Transverse colon (tissue), 4 donors: ENCODE measurements at regions not wholly inside any gene's neighbourhood (a gene's known extent, or its start where the extent isn't known, plus 50 kb on each side); places are given as distances from the start of the nearest gene placed in this dataset.

Experiments
- DNase-seq: peaks from one replicate; pipeline ENCODE4 v3.0.0-alpha.2; 2019
- H3K27ac ChIP-seq, 4 donors: fragments of 200-600 bp; sonication (generic); 2 replicates each; pipeline ENCODE4 v1.5.1; 2016 to 2018; ENCODE audit warnings: inconsistent platforms in 4 of 4
- H3K27me3 ChIP-seq: fragments of 200-600 bp; sonication (generic); 2 replicates; pipeline ENCODE4 v1.5.1; 2017; ENCODE audit warnings: inconsistent platforms
- H3K36me3 ChIP-seq, 4 donors: fragments of 200-600 bp; sonication (generic); 2 replicates each; pipeline ENCODE4 v1.5.1; 2017 to 2019; ENCODE audit warnings: inconsistent platforms in 4 of 4
- H3K4me1 ChIP-seq, 4 donors: fragments of 200-600 bp; sonication (generic); 2 replicates each; pipeline ENCODE4 v1.5.1; 2017 to 2020; ENCODE audit warnings: inconsistent platforms in 4 of 4
- H3K4me3 ChIP-seq, 4 donors: fragments of 200-600 bp; sonication (generic); 1 replicate in 1 of 4; 2 replicates in 3 of 4; pipeline versions ENCODE4 v1.5.1 to v1.6.1; 2017 to 2019; ENCODE audit warnings: inconsistent platforms in 4 of 4
- H3K9me3 ChIP-seq, 2 donors: fragments of 200-600 bp; sonication (generic); 2 replicates each; pipeline ENCODE4 v1.5.1; 2017 to 2019; ENCODE audit warnings: inconsistent platforms in 2 of 2
- EP300 ChIP-seq: sonication (generic); formaldehyde crosslinking; IDR thresholded peaks from one replicate; pipeline ENCODE4 v1.6.1; 2017; ENCODE audit warnings: antibody characterized with exemption, low read depth
- POLR2A ChIP-seq: fragments of 450-650 bp; IDR thresholded peaks from one replicate; pipeline ENCODE4 v1.6.1; 2016; ENCODE audit warnings: antibody characterized with exemption, mild to moderate bottlenecking, moderate library complexity
- POLR2AphosphoS5 ChIP-seq, 3 donors: sonication (generic); formaldehyde crosslinking; IDR thresholded peaks; one replicate each; pipeline ENCODE4 v1.6.1; 2016; ENCODE audit warnings: antibody characterized with exemption in 3 of 3
- WGBS, 2 donors: methylation state at CpG; one replicate each; pipeline ENCODE4 v1.1.5; 2018; ENCODE audit warnings: low coverage in 1 of 2; 5-methylcytosine and 5-hydroxymethylcytosine counted together
- in situ Hi-C, 4 donors: fragments of 200-750 bp; cut with MboI; loops; one replicate each; pipeline versions ENCODE4 v1.15.0 to v1.15.1; 2017; ENCODE audit warnings: low sequenced_read_pairs in 3 of 4, low pct_ligation_motif_present in 1 of 4, low pct_unique_long_range_greater_than_20kb in 1 of 4
- intact Hi-C: fragments of 100-400 bp; cut with DNase I; formaldehyde crosslinking; loops from one replicate; pipeline ENCODE4 v1.15.1; 2023; ENCODE audit warnings: low total_unique reads
- TF ChIP-seq, protein P1 (sequence below), 5 experiments: fragments of 200-600 bp in 3 of 5; fragments of 450-650 bp in 2 of 5; sonication (generic) in 3 of 5; IDR thresholded peaks; 1 replicate in 2 of 5; 2 replicates in 3 of 5; pipeline ENCODE4 v1.5.1; 2016 to 2017; ENCODE audit warnings: antibody characterized with exemption in 5 of 5, inconsistent platforms in 3 of 5, mild to moderate bottlenecking in 2 of 5, moderate library complexity in 1 of 5

GRCh38 chr3:148600902-148601765 is 96.6 kb upstream of the AGTR1 start:
- in situ Hi-C loops (no loop called here), intact Hi-C loops (no loop called here)
- peak; percentile 19 for DNase-seq
- Histone ChIP-seq H3K27ac (peak overlapping the region; percentile 41 to 73 (median 72)), H3K4me1 (peaks cover 0 to 56% (median 25%) of the 10 kb centered on the region in 4 donors), H3K36me3 (no peaks in the 10 kb centered on the region), H3K27me3 (no peaks in the 10 kb centered on the region), H3K4me3 (no peak overlapping the region), H3K9me3 (no peaks in the 10 kb centered on the region)
- 43 to 55% methylated on average over 1 to 4 of the region's 4 CpGs for WGBS, 2 donors
- no peak for TF ChIP-seq EP300
- peak; percentile 13 to 50 (median 49) for TF ChIP-seq POLR2AphosphoS5 (IDR thresholded peaks at IDR 0.05)

GRCh38 chr3:148601766-148602685 is 95.7 kb upstream of the AGTR1 start:
- WGBS, 2 donors = 6 to 25% methylated on average over 3 of the region's 3 CpGs
- in situ Hi-C loops = no loop called here
- no peak overlapping the region for H3K4me3 ChIP-seq
- H3K4me1 ChIP-seq = peaks cover 0 to 56% (median 25%) of the 10 kb centered on the region in 4 donors
- no peak for DNase-seq
- intact Hi-C loops = no loop called here
- H3K36me3 ChIP-seq = no peaks in the 10 kb centered on the region
- H3K27ac ChIP-seq = peak overlapping the region; percentile 42 to 73 (median 72)
- H3K9me3 ChIP-seq = no peaks in the 10 kb centered on the region
- H3K27me3 ChIP-seq = no peaks in the 10 kb centered on the region
- TF ChIP-seq POLR2AphosphoS5 (IDR thresholded peaks at IDR 0.05) (peak in 1 of 3 donors; percentile 12), EP300 (no peak)

DNA sequence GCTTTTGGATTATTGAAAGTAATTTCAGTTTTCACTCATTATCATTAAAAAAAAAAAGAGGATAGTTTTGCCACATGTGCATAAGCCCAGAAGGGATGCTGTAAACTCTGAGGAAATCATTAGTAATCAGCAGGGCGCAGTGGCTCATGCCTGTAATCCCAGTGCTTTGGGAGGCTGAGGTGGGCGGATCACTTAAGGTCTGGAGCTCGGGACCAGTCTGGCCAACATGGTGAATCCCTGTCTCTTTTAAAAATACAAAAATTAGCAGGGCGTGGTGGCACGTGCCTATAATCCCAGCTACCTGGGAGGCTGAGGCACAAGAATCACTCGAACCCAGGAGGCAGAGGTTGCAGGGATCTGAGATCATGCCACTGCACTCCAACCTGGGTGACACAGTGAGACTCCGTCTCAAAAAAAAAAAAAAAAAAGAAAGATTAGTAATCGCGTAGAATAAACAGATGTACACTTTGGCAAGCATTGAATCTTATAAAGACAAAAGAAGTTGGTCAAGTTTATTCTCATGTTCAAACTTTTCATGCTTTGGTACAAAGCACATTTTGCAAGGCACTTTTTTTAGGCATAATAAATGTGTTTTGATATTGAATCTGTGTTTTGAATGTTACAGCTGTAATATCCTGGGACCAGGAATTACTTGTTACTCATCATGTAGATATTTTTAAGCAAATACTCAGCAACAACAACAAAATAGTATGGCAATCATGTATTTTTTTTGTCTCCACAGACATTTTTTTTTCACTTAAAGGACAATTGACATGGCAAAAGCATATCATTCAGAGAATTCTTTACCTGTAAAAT is 93.2 kb upstream of the AGTR1 start:
- peak overlapping the region in 1 of 4 donors; percentile 50 for H3K27ac ChIP-seq
- no peaks in the 10 kb centered on the region for H3K27me3 ChIP-seq
- TF ChIP-seq POLR2A (no peak), POLR2AphosphoS5 (IDR thresholded peaks at IDR 0.05) (no peak), EP300 (no peak)
- TF ChIP-seq, protein P1, sequence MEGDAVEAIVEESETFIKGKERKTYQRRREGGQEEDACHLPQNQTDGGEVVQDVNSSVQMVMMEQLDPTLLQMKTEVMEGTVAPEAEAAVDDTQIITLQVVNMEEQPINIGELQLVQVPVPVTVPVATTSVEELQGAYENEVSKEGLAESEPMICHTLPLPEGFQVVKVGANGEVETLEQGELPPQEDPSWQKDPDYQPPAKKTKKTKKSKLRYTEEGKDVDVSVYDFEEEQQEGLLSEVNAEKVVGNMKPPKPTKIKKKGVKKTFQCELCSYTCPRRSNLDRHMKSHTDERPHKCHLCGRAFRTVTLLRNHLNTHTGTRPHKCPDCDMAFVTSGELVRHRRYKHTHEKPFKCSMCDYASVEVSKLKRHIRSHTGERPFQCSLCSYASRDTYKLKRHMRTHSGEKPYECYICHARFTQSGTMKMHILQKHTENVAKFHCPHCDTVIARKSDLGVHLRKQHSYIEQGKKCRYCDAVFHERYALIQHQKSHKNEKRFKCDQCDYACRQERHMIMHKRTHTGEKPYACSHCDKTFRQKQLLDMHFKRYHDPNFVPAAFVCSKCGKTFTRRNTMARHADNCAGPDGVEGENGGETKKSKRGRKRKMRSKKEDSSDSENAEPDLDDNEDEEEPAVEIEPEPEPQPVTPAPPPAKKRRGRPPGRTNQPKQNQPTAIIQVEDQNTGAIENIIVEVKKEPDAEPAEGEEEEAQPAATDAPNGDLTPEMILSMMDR (IDR thresholded peaks at IDR 0.05) = no peak
- 49 to 58% methylated on average over 5 to 9 of the region's 9 CpGs for WGBS, 2 donors
- H3K4me3 ChIP-seq = no peak overlapping the region
- no peaks in the 10 kb centered on the region for H3K36me3 ChIP-seq
- H3K9me3 ChIP-seq = no peaks in the 10 kb centered on the region
- no peak for DNase-seq
- in situ Hi-C loops (no loop called here), intact Hi-C loops (no loop called here)
- H3K4me1 ChIP-seq = peaks cover 0 to 52% (median 25%) of the 10 kb centered on the region in 4 donors

GRCh38 chr3:148605521-148605920 is 92.2 kb upstream of the AGTR1 start:
- no peak overlapping the region for H3K4me3 ChIP-seq
- no peaks in the 10 kb centered on the region for H3K27me3 ChIP-seq
- no peaks in the 10 kb centered on the region for H3K36me3 ChIP-seq
- TF ChIP-seq EP300 = no peak
- no peak for TF ChIP-seq POLR2AphosphoS5 (IDR thresholded peaks at IDR 0.05)
- TF ChIP-seq POLR2A = no peak
- TF ChIP-seq, protein P1 (IDR thresholded peaks at IDR 0.05) = no peak
- DNase-seq = no peak
- intact Hi-C loops = no loop called here
- no peaks in the 10 kb centered on the region for H3K9me3 ChIP-seq
- peak overlapping the region in 1 of 4 donors; percentile 79 for H3K27ac ChIP-seq
- in situ Hi-C loops = no loop called here
- H3K4me1 ChIP-seq = peaks cover 0 to 41% (median 17%) of the 10 kb centered on the region in 4 donors
